ENCODE measurements at regions not wholly inside any gene's neighbourhood (a gene's known extent, or its start where the extent isn't known, plus 50 kb on each side); places are given as distances from the start of the nearest gene placed in this dataset.

GRCh38 chr20:24787621-24788020 lies 161.4 kb upstream of the CST7 start:
- TF ChIP-seq CTCF (IDR thresholded peaks at IDR 0.05), result no peak
- TF ChIP-seq POLR2AphosphoS5 (IDR thresholded peaks at IDR 0.05; ENCODE audit: low read depth, low read length), result no peak
- TF ChIP-seq REST (IDR thresholded peaks at IDR 0.05; ENCODE audit: insufficient read depth in 1 of 2, low read depth in 2 of 2, low read length in 1 of 2), result no peak
- TF ChIP-seq SIN3A (IDR thresholded peaks at IDR 0.05; ENCODE audit: borderline replicate concordance, insufficient read depth, low read depth, low read length), result no peak
